ENCODE measurements at regions not wholly inside any gene's neighbourhood (a gene's known extent, or its start where the extent isn't known, plus 50 kb on each side); places are given as distances from the start of the nearest gene placed in this dataset.

GRCh38 chr5:18314192-18314778, 680.0 kb downstream of the TAF11L14 start:
- TF ChIP-seq CTCF (IDR thresholded peaks at IDR 0.05; ENCODE audit: borderline replicate concordance, extremely low read depth, low read length, poor library complexity, severe bottlenecking) (peak; percentile 51), EZH2 (IDR thresholded peaks at IDR 0.05; ENCODE audit: borderline replicate concordance, low read depth, low read length, severe bottlenecking) (no peak)

Measured in DND-41 (cell line).